CD14-positive monocyte (primary cell): ENCODE measurements at regions not wholly inside any gene's neighbourhood (a gene's known extent, or its start where the extent isn't known, plus 50 kb on each side); places are given as distances from the start of the nearest gene placed in this dataset.

ENCODE experiments used
- DNase-seq, 3 donors: peaks; one replicate each; pipeline ENCODE4 v3.0.0-alpha.2; 2011 to 2022
- H2AFZ ChIP-seq: 2 replicates; pipeline ENCODE4 v1.6.0; 2012; ENCODE audit warnings: mild to moderate bottlenecking, low read depth, low read length, inconsistent platforms; ENCODE audit not compliant: insufficient read depth, poor library complexity, severe bottlenecking
- H3K27ac ChIP-seq, 2 donors: 1 replicate in 1 of 2; 2 replicates in 1 of 2; pipeline ENCODE4 v1.5.1; 2012 to 2013; ENCODE audit warnings: low read length in 2 of 2, control low read depth in 1 of 2, inconsistent platforms in 1 of 2, low read depth in 1 of 2, mild to moderate bottlenecking in 1 of 2
- H3K27me3 ChIP-seq, 2 donors: one replicate each; pipeline versions ENCODE4 v1.6.0 to v1.6.1; 2011 to 2013; ENCODE audit warnings: low read length in 2 of 2; ENCODE audit not compliant: control insufficient read depth in 2 of 2, insufficient read depth in 2 of 2
- H3K36me3 ChIP-seq, 2 donors: replicated peaks in 1 of 2; 1 replicate in 1 of 2; 2 replicates in 1 of 2; pipeline versions ENCODE4 v1.5.1 to v1.6.1; 2012 to 2013; ENCODE audit warnings: low read length in 2 of 2, control low read depth in 1 of 2, inconsistent platforms in 1 of 2, mild to moderate bottlenecking in 1 of 2; ENCODE audit not compliant: insufficient read depth in 2 of 2, control insufficient read depth in 1 of 2
- H3K4me1 ChIP-seq, 2 donors: 1 replicate in 1 of 2; 2 replicates in 1 of 2; pipeline versions ENCODE4 v1.5.1 to v1.6.1; 2012 to 2013; ENCODE audit warnings: low read length in 2 of 2, control low read depth in 1 of 2, inconsistent platforms in 1 of 2, mild to moderate bottlenecking in 1 of 2, moderate library complexity in 1 of 2; ENCODE audit not compliant: insufficient read depth in 2 of 2, control insufficient read depth in 1 of 2
- H3K4me2 ChIP-seq: replicated peaks from 2 replicates; pipeline ENCODE3; 2012; ENCODE audit warnings: low read length, moderate library complexity, mild to moderate bottlenecking; ENCODE audit not compliant: poor library complexity, severe bottlenecking; ENCODE audit errors: extremely low read depth
- H3K4me3 ChIP-seq, 3 experiments: fragments of 200-600 bp in 1 of 3; sonication (generic) in 1 of 3; replicated peaks in 1 of 3; 1 replicate in 2 of 3; 2 replicates in 1 of 3; pipeline ENCODE4 v1.5.1; 2011 to 2013; ENCODE audit warnings: low read length in 3 of 3, mild to moderate bottlenecking in 3 of 3, control low read depth in 2 of 3, low read depth in 2 of 3, inconsistent platforms in 1 of 3, moderate library complexity in 1 of 3
- H3K79me2 ChIP-seq: 2 replicates; pipeline ENCODE4 v1.6.0; 2012; ENCODE audit warnings: mild to moderate bottlenecking, control low read depth, inconsistent platforms, low read length, moderate library complexity; ENCODE audit not compliant: insufficient read depth
- H3K9ac ChIP-seq: 2 replicates; pipeline ENCODE4 v1.6.0; 2017; ENCODE audit warnings: low read length, mild to moderate bottlenecking; ENCODE audit not compliant: insufficient read depth, poor library complexity, severe bottlenecking
- H3K9me3 ChIP-seq, 2 donors: replicated peaks in 1 of 2; 1 replicate in 1 of 2; 2 replicates in 1 of 2; pipeline versions ENCODE4 v1.5.1 to v1.6.1; 2012 to 2013; ENCODE audit warnings: low read length in 2 of 2, control low read depth in 1 of 2; ENCODE audit not compliant: control insufficient read depth in 1 of 2, insufficient read depth in 1 of 2
- H4K20me1 ChIP-seq: 2 replicates; pipeline ENCODE4 v1.6.0; 2012; ENCODE audit warnings: mild to moderate bottlenecking, low read length, control low read depth, moderate library complexity; ENCODE audit not compliant: insufficient read depth
- H3K27ac Mint-ChIP-seq, 7 donors: one replicate each; pipeline ENCODE4 v1.8.0; 2020; ENCODE audit warnings: mild to moderate bottlenecking in 7 of 7, mixed read lengths in 7 of 7, moderate library complexity in 6 of 7, inconsistent platforms in 2 of 7
- H3K27me3 Mint-ChIP-seq, 3 donors: one replicate each; pipeline ENCODE4 v1.8.0; 2021 to 2022; ENCODE audit warnings: low read depth in 3 of 3, mild to moderate bottlenecking in 3 of 3, mixed read lengths in 3 of 3, moderate library complexity in 3 of 3, inconsistent platforms in 1 of 3
- H3K36me3 Mint-ChIP-seq, 2 donors: one replicate each; pipeline ENCODE4 v1.8.0; 2020; ENCODE audit warnings: mixed read lengths in 2 of 2, inconsistent platforms in 1 of 2, mild to moderate bottlenecking in 1 of 2
- H3K4me1 Mint-ChIP-seq: one replicate; pipeline ENCODE4 v1.8.0; 2020; ENCODE audit warnings: mild to moderate bottlenecking, mixed read lengths
- H3K4me3 Mint-ChIP-seq, 2 donors: one replicate each; pipeline ENCODE4 v1.8.0; 2020; ENCODE audit warnings: mild to moderate bottlenecking in 2 of 2, mixed read lengths in 2 of 2, moderate library complexity in 1 of 2
- H3K9me3 Mint-ChIP-seq, 7 donors: one replicate each; pipeline ENCODE4 v1.8.0; 2020 to 2022; ENCODE audit warnings: mixed read lengths in 7 of 7, mild to moderate bottlenecking in 6 of 7, moderate library complexity in 6 of 7, inconsistent platforms in 2 of 7
- CTCF ChIP-seq: fragments of 200-600 bp; IDR thresholded peaks from one replicate; pipeline ENCODE4 v1.8.0; 2022; ENCODE audit warnings: antibody characterized with exemption, mild to moderate bottlenecking
- WGBS: methylation state at CpG from one replicate; pipeline ENCODE4 v1.1.5; 2013; ENCODE audit warnings: missing lambda C conversion rate; ENCODE audit not compliant: insufficient coverage; 5-methylcytosine and 5-hydroxymethylcytosine counted together
- intact Hi-C, 2 donors: fragments of 100-400 bp; cut with micrococcal nuclease; formaldehyde crosslinking; loops; one replicate each; pipeline versions ENCODE4 v1.15.0 to v1.15.1; 2023

- TF ChIP-seq CTCF: no peak
- Histone ChIP-seq H3K4me1 (no peaks in the 10 kb centered on the region), H3K4me2 (no peak overlapping the region), H3K36me3 (no peaks in the 10 kb centered on the region), H3K27me3 (no peaks in the 10 kb centered on the region), H3K9ac (no peak overlapping the region), H3K79me2 (no peaks in the 10 kb centered on the region), H3K9me3 (no peaks in the 10 kb centered on the region), H4K20me1 (no peaks in the 10 kb centered on the region), H2AFZ (no peak overlapping the region), H3K4me3 (no peak overlapping the region), H3K27ac (no peak overlapping the region)
- Mint-ChIP-seq H3K27ac (no peak overlapping the region), H3K27me3 (peaks cover 0 to 2% (median 0%) of the 10 kb centered on the region in 3 donors), H3K36me3 (no peaks in the 10 kb centered on the region), H3K4me1 (peaks cover 3% of the 10 kb centered on the region), H3K4me3 (no peak overlapping the region), H3K9me3 (peaks cover 0 to 3% (median 0%) of the 10 kb centered on the region in 7 donors)
- intact Hi-C loops: no loop called here
- DNase-seq: no peak
- 100% methylated on average over 2 of the region's 3 CpGs for WGBS
These were observed 135.4 kb upstream of the PRPS1L1 start for GRCh38 chr7:18163091-18163490.

GRCh38 chr7:18165166-18165565, 137.5 kb upstream of the PRPS1L1 start:
- no CpG with 5 or more reads among the region's 1 CpG for WGBS

More at GRCh38 chr7:18165166-18165565, 137.5 kb upstream of the PRPS1L1 start:
- Mint-ChIP-seq H3K4me1 (peaks cover 6% of the 10 kb centered on the region), H3K36me3 (no peaks in the 10 kb centered on the region), H3K27me3 (peaks cover 0 to 2% (median 0%) of the 10 kb centered on the region in 3 donors), H3K9me3 (peaks cover 0 to 4% (median 2%) of the 10 kb centered on the region in 7 donors), H3K27ac (no peak overlapping the region), H3K4me3 (no peak overlapping the region)
- no peaks in the 10 kb centered on the region for H3K27me3 ChIP-seq
- no peaks in the 10 kb centered on the region for H3K9me3 ChIP-seq
- intact Hi-C loops: no loop called here
- no peaks in the 10 kb centered on the region for H3K36me3 ChIP-seq
- no peaks in the 10 kb centered on the region for H3K4me1 ChIP-seq
- H3K27ac ChIP-seq: no peak overlapping the region
- H3K9ac ChIP-seq: no peak overlapping the region
- no peaks in the 10 kb centered on the region for H3K79me2 ChIP-seq
- no peak for TF ChIP-seq CTCF
- DNase-seq: no peak
- no peak overlapping the region for H2AFZ ChIP-seq
- no peak overlapping the region for H3K4me2 ChIP-seq
- no peak overlapping the region for H3K4me3 ChIP-seq
- H4K20me1 ChIP-seq: no peaks in the 10 kb centered on the region
